NCI-H2227 (cell line): ENCODE measurements at regions not wholly inside any gene's neighbourhood (a gene's known extent, or its start where the extent isn't known, plus 50 kb on each side); places are given as distances from the start of the nearest gene placed in this dataset.

Experiments used
- DNase-seq: peaks from one replicate; lab custom pipeline; 2025; ENCODE audit not compliant: unreplicated experiment; lab: John Stamatoyannopoulos, UW

DNA sequence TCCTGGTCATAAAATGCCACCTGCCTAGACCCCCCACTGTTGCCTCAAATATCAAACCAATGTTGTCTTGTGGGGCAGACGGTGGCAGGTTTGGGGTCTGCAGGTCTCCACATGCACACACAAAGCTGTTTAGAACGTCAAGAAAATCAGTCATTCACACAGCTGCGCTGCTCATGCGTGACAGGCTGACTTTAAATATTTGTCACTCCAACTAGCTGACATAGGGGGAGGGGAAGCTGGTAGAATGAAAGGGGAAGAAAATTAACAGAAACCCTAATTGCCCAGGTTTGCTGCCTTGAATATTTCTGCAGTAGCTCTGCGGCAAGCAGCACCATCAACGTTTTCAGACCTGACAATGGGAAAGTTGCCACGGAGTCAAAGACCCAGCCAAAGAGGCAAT, 201.8 kb downstream of the ABHD5 start:
- no peak for DNase-seq

DNA sequence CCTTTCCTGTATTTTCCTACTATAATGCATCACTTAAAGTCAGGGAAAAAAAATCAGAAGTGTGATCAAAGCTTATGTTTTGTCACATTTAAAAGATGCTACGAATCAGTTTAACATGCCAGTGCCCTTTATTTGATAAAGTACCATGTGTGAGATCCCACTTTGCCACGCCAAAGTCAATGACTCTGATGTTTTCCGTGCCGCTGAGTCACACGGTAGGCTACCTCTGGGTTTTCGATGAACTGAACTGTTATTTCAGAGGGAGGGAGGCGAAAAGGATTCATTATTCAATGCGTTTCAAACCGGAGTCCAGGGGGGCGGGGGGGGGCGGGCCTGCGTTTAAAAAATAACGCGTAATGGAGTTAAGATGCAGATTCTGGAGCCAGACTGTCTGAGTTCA, 203.0 kb downstream of the ABHD5 start:
- DNase-seq: peak; percentile 33

DNA sequence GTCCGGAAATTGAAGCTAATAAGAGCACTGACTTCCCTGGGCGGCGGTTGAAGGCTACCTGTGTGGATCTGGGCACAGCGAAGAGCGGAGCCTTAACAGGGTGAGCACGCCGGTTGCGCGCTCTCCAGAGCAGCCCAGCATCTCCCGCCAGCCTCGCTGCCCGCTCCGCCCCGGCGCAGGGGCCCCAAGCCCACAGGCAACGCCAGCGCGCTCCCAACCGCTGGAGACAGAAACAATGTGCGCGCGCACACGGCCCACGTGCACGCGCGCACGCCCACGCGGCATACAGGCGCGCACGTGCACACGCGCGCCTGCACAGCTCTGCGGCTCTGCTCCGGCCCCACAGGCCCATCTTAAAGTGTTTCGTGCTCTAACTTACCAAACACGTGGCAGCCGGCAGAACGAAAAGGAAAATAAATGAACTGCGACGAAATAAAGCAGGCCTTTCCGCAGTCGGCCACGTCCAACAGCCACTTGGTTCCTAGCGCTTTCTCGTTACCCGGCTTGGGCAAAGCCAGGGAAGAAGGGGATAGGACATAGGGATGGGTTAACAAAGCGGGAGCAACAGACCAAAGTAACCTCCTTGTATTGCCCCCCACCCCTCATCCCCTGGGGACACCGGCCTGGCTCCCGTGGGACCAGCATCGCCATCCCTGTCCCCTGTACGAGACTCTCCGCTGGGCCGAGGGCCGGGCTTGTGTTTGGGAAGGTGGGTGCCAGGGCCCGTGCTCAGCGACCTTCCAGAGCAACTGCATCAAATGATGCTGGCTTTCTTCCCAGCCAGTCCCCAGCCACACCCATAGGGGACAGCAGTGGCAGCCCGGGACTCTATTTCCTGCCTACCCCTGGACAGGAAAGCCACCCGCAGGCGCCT, 203.7 kb downstream of the ABHD5 start:
- DNase-seq: peak; percentile 93

DNA sequence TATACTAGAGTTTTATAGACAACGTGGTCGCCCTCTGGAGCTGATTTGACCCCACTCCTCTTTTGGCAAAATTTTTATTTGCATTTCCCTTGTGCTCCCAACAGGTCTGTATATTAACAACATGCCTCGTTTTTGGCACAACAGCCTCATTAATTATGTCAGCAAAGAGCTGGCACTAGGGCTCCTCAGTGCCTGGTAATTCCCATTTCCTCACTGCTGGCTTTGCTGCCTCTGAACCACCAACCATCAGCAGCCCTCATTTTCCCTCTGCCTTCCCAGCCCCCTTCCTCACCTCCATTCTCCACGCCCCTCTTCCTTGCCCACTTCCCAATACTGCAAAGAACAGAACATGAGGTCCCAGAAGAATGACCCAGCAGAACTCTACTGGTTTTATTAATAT, 204.8 kb downstream of the ABHD5 start:
- DNase-seq: no peak

DNA sequence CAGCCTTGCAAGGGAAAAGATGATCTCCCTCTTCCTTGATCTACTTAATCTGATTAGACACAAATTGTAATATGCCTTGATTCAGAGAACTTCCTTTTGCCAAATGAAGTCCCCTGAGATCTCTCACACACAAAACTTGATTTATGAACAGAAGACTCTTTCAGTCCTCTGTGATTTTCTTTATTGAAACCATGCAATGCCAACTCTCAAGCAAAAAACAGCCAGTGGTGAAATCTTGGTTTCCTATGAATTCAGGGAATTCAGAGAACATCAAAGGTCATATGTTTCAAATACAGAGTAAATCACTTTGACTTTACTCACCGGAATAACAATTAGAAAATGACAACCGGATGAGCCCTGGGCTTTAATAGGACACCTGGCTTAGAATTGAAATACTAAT, 211.7 kb downstream of the ABHD5 start:
- DNase-seq: no peak

DNA sequence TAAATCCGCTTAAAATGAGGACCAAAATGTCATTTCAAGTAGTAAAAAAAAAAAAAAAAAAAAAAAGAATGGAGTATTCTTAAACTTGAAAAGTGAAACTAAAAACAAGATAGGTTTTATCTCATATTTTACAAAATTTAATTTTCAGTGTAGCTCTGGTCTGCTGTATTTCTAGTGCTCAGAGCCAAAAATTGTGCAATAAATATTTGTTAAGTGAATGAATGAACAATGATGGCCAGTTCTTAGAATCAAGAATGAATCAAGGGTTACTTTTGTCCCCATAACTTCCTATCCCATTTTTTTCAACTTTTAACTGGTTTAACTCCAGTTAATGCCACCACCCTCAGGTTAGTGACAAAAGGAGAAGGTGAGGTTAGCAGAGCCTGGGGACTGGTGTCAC, 214.4 kb downstream of the ABHD5 start:
- DNase-seq: no peak

DNA sequence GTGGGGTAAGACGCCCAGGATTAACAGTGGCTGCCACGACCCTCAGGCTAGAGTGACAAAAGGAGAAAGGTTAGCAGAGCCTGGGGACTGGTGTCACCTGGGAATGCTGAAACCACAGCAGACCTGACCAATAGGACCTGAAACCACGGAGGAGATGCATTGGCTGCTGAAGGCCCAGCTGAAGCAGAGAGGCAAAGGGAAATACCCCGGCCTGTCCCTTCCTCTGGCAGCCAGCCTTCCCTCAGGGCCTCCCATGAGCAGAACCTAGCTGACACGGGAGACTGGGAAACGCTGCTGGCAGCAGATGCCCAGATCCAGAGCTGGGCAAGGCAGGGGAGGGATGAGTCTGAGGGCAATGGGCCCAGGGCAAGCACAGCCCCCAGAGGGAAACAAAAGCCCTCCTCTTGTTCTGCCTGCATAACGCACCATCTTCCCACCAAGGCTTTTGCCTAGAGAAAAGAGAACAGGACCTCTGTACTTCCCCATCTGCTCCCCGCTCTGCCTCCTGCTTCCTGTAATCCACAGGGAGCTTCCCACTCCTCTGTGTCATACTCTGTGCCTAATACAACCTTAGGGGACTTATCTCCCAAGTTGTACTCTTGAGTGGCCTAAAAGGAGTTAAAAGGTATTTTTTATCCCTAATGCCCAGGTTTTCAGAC, 216.2 kb downstream of the ABHD5 start:
- DNase-seq: no peak

DNA sequence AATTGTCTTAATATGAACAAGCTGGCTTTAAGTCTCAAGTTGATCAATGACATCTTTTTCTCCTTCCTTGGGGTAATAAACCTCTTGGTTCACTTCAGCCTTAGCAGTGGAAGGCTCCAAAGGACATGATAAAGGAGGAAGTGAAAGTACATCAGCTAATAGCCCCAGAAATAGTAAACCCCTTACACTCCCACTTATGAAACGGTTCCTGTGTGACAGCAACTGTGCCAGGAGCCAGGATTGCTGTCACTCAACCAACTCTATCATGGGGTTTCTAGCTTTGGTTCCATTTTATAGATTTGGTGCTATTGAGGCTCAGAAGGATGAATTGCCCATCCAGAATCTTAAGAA, 216.7 kb downstream of the ABHD5 start:
- DNase-seq: no peak

DNA sequence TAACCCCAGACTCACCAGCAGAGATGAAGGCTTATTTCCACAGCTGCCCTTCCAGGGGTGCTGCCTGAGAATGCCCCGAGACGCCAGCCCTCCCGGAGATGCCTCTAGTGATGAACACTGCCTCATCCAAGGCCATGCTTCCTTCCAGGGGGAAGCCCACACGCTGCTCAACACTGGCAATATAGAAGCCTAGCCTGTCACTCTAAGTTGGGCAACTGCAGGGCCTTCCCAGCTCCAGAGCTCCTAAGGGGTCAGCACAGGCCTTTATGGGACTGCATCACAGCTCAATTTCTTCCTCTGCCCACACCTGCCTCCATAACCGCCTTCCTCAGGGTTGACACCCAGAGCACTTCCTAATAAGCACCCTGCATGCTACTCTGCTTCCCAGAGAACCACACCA, 217.7 kb downstream of the ABHD5 start:
- no peak for DNase-seq

DNA sequence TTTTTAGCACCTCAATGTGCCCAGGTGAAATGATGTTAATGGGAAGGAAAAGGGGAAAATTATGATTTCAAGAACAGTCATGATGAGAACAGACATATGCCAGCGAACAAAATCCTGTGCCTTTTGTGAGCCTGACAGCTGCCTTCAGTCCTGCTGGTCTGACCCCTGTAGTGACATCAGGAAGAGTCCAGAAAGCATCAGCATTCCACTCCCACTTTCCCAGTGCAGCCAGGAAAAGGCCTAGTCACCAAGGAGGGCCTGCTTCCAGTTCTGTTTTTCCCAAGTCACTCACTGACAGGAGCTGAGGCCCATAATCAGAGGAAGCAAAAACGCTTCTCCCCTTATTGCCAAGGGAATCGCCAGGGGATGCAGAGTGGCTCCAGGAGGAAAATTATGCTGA, 218.4 kb downstream of the ABHD5 start:
- DNase-seq: no peak

DNA sequence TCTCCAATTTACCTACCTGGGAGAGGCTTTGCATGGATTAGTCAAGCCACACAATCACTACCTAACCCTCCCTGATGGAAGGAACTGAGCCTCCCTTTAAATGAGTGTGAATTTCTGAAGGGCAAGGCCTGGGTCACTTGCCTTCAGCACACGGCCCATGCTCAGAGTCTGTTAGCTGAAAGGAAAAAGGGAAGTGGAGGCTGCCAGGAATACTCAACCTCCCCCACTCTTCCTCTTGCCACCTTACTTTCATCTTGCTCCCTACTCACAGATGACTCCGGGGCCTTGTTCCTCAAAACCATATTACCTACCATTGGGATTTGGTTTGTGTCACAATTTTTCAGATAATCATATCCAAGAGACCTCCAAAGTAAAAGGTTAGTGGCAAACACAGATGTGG, 220.0 kb downstream of the ABHD5 start:
- no peak for DNase-seq

DNA sequence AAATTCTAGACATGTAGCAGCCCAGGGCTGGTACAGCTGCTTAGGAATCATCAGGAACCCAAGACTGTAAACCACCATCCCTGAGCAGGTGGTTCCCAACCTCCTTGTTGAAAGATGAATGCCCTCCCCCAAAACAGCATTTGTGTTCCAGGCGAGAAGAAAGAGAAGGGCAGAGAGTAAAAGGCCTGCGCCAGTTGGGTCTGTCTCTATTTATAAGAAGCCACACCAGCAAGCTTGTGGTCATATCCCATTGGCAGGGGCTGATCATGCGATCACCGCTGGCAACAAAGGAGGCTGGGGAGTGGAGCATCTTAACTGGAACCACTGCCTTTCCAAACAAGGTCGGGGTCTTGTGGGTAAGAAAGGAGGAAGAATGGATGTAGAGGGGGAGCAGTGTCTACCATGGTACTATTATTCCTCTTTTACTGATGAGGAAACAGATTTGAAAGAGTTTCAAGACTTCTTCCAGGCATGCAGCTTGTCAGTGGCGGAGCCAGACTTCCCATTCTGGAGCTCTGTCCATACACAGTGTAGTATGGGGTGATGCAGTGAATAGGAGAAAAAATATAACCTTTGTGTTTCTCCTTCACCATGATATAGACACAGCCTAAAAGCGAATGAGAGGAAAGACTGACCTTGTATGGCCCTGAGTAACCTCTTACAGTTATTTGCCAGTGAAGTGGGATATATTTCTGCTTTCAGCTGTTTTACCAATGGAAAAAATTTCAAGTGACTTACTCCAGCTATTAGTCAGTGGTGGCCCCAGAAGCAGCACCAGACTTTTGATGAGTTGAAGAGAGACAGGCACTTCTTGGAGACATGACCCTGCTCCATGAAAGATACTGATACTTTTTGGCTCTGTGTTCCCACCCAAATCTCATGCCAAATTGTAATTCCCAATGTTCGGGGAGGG, 222.6 kb downstream of the ABHD5 start:
- no peak for DNase-seq

DNA sequence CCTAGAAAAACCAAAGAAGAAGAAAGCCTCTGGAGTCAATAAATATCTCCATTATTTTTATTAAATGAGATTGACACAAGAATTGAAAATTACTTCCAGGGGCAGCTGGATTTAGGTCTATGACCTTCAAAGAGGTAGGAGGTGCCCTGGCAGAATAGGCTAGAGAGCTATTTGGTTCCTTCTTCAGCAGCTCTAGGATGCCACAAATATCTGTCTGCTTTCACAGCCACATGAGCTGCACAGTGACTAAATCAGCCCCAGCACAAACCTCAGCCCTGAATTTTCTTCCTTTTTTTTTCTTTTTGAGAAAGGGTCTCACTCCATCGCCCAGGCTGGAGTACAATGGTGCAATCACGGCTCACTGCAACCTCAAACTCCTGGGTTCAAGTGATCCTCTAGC, 223.5 kb downstream of the ABHD5 start:
- no peak for DNase-seq

DNA sequence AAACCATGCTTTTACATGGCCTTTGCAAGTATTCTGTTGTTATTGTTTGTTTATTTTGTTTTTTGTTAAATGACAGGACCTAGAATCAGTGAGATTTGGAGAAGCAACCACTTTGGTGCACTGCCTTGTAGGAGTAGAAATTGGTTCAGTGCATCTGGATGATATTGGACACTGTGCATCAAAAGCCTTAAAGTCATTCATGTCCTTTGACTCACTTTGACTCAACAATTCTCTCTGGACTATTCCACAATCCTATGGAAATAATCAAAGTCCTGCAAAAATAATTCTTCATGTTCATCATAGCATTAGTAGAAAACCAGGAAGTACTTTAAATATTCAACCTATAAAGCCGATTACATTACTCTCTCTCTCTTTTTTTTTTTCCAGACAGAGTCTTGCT, 224.8 kb downstream of the ABHD5 start:
- no peak for DNase-seq

DNA sequence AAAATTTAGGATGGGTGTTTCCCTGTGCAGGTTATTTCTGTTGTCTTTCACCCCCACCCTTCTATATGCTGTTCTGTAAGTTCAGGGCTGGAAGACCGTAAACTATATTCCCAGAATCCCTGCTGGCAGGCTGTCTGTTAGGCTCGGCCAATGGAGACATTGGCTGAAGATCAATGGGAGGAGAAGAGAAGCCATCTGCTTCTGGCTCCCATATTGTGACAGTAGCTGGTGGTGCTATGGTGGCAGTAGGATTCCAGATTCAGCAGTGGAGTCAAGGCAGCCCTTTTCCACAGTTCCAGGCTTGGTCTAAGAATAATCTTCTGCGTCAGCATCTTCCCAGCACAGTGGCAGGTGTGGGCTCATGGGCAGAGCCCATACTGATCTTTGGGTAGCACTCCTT, 226.6 kb downstream of the ABHD5 start:
- no peak for DNase-seq

DNA sequence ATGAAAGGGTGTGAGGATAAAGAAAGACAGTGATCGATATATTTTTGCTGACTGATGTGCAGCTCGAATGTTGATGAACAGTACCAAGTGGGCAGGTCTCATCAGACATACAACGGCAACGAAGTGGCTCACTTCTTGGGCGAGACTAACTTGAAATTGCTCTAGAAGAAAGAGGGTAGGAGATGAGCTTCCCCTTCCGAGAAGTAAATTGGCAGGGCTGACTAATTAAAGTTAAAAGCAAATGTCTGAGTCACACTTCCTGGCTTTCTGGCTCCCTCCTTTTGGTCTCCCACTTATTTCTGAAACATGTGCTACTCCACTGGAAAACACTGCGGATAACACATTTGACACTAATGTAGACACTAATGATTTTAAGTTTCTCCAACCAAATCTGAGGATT, 228.3 kb downstream of the ABHD5 start:
- no peak for DNase-seq

DNA sequence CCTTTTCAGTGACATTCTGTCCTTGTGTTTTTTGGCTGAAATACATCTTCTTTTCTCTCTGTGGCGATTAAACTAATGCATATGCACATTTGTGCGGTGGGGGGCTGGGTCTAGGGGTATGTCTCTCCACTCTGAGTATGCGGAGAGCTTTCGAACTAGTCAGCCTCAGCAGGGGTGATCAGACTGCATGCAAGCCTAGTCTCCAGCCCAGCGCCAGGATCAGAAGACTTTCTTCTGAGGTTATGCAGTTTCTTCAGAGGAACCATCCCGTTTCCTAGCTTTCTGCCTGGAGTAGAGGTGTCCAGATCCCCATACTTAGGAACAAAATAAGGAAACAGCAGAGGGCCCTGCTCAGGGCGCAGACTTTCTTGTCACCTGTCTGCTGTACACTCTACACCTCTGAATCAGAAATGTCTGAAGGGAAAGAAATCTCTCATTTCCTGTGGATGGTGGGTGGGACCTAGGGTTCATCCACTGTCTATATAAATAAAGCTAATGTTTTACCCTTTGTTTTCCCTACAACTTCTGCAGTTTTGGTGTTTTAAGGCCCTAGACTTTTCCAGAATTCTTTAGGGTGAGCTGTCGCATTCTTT, 230.4 kb downstream of the ABHD5 start:
- DNase-seq: no peak

DNA sequence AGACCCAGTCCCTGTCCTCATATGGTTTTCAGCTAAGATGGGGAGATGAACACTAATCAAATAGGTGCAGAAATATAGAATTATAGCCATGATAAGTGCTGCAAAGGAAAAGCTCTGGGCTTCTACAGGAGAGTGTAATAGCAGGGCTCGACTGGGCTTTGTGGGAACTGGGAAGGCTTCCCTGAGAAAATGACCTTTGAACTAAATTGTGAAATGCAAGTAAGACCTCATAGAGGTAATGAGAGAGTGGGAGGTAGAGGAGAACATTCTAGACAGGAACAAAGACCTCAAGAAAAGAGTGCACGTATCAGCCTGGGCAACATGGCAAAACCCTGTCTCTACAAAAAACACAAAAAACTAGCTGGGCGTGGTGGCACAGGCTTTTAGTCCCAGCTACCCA, 231.6 kb downstream of the ABHD5 start:
- DNase-seq: no peak

DNA sequence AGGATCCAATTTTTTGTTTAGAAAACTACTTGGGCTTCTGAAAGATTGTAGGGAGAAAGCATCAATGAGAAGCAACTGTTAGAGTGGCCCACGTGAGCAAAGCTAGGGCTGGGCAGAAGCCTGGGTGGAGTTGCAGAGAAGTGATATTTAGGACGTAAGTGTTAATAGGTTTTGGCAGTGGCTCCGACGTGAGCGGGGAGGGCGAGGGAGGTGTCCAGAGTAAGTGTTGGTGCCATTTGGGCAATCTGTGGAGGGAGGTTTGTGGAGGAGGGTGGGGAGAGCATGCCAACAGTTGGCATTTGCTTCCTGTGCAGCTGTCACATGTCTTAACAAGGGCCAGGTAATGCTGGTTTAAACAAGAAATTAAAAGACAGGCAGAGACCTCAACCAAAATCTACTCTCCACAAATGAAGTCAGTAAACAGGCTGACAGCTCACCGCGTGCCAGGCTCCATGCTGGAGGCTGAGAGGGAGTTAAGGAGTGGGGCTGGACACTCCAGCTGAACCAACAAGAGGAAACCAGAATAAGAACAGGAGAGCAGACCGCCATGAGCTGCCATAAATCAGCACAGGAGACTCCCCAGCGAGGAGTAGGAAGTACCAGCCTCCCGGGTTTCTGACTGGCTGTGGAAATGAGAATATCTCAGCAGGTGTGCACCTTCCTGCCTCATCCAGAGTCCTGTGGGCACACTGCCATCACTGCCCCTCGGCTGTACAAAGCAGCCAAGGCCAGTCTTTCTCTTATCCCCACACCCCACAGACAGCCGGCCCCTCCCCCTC, 232.6 kb downstream of the ABHD5 start:
- DNase-seq: no peak

DNA sequence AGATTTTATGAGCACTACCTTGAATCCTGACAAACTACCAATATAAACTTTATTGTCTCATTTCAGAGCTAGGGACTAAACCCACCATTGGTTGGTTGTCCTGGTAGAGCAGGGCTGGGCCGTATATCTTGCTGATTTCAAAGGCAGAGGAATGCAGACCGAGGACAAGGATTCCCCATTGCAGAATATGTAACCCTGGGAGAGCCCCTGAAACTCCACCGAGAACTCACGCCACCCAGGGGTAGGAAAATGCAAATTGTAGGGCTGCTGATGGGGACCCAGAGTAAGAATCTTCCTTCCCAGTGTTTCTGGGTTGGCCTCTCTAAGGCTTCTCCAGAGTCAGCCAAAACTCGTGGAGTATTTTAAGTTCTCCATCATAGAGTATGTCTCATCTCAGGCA, 235.3 kb downstream of the ABHD5 start:
- DNase-seq: no peak

DNA sequence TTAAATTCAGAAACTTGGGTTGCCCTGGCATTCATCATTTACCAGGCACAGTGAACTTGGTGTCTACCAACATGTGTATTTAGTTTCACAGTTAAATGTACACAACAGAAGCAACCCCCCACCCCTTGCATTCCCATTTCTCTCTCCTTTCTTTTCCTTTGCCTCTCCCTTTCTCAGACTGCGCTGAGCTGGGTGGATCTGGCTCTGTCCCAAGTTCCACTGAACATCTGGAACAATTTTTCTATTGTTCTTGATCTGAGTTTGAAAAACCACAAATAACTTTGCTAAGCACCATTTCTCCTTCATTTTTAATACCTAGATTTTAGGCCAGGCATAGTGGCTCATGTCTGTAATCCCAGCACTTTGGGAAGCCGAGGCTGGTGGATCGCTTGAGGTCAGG, 242.2 kb downstream of the ABHD5 start:
- DNase-seq: no peak
